Upper lobe of left lung (tissue), 6 donors: ENCODE measurements at regions not wholly inside any gene's neighbourhood (a gene's known extent, or its start where the extent isn't known, plus 50 kb on each side); places are given as distances from the start of the nearest gene placed in this dataset.
"Not testable (repeated sequence)": the region's sequence is repeated elsewhere in the genome, so short reads cannot be mapped to it uniquely, and the experiment has no call there.

Experiments
- ATAC-seq, 2 donors: fragments of 200-7000 bp; cut with Tn5 transposase; one replicate each; pipeline ENCODE4 v1.9.1; 2022; ENCODE audit warnings: mild to moderate bottlenecking in 2 of 2, moderate library complexity in 2 of 2; ENCODE audit not compliant: low FRiP score in 2 of 2
- DNase-seq, 2 donors: peaks; one replicate each; pipeline ENCODE4 v3.0.0-alpha.2; 2019 to 2020
- H3K27ac ChIP-seq, 4 donors: fragments of 200-600 bp; sonication (generic); one replicate each; pipeline ENCODE4 v1.5.1; 2016 to 2019
- H3K27me3 ChIP-seq, 4 donors: fragments of 200-600 bp; sonication (generic); one replicate each; pipeline ENCODE4 v1.5.1; 2017 to 2019
- H3K36me3 ChIP-seq, 4 donors: fragments of 200-600 bp; sonication (generic); one replicate each; pipeline ENCODE4 v1.5.1; 2016 to 2019
- H3K4me1 ChIP-seq, 4 donors: fragments of 200-600 bp; sonication (generic); one replicate each; pipeline ENCODE4 v1.5.1; 2018 to 2019
- H3K4me3 ChIP-seq, 4 donors: fragments of 200-600 bp; sonication (generic); one replicate each; pipeline ENCODE4 v1.5.1; 2017 to 2019; ENCODE audit warnings: mild to moderate bottlenecking in 2 of 4, moderate library complexity in 1 of 4
- H3K9me3 ChIP-seq, 4 donors: fragments of 200-600 bp; sonication (generic); one replicate each; pipeline ENCODE4 v1.5.1; 2018 to 2019
- CTCF ChIP-seq, 6 experiments: fragments of 450-650 bp in 4 of 6; fragments of 200-600 bp in 2 of 6; sonication (generic) in 2 of 6; IDR thresholded peaks; one replicate each; pipeline ENCODE4 v1.5.1; 2016 to 2019; ENCODE audit warnings: antibody characterized with exemption in 6 of 6
- EP300 ChIP-seq, 4 donors: sonication (generic); formaldehyde crosslinking; IDR thresholded peaks; one replicate each; pipeline ENCODE4 v1.5.1; 2017; ENCODE audit warnings: antibody characterized with exemption in 4 of 4, control low read depth in 2 of 4
- POLR2A ChIP-seq, 4 donors: fragments of 450-650 bp; IDR thresholded peaks; one replicate each; pipeline ENCODE4 v1.5.1; 2016 to 2017; ENCODE audit warnings: antibody characterized with exemption in 4 of 4, mild to moderate bottlenecking in 2 of 4
- POLR2AphosphoS5 ChIP-seq, 2 donors: sonication (generic); formaldehyde crosslinking; IDR thresholded peaks; one replicate each; pipeline ENCODE4 v1.5.1; 2017; ENCODE audit warnings: antibody characterized with exemption in 2 of 2
- WGBS, 2 donors: methylation state at CpG; one replicate each; pipeline ENCODE4 v1.1.5; 2017 to 2018; 5-methylcytosine and 5-hydroxymethylcytosine counted together
- donor health status: DM: no; HTN: no; CAD: no; lungs with moderate emphysema.
- donor health status: DM: no; HTN: yes; CAD: no; lungs with severe emphysema.

GRCh38 chr10:131822013-131822691 is 78.7 kb upstream of the PPP2R2D start:
- Histone ChIP-seq H3K9me3 (no peaks in the 10 kb centered on the region), H3K36me3 (no peaks in the 10 kb centered on the region), H3K4me3 (no peak overlapping the region), H3K27me3 (no peaks in the 10 kb centered on the region), H3K27ac (no peak overlapping the region), H3K4me1 (no peaks in the 10 kb centered on the region)
- TF ChIP-seq POLR2A (IDR thresholded peaks at IDR 0.05) (no peak), EP300 (IDR thresholded peaks at IDR 0.05) (no peak), CTCF (IDR thresholded peaks at IDR 0.05) (no peak), POLR2AphosphoS5 (IDR thresholded peaks at IDR 0.05) (no peak)
- ATAC-seq: no peak
- DNase-seq: peak; percentile 12 to 40
- WGBS, 2 donors: 78 to 84% methylated on average over 17 to 18 of the region's 18 CpGs

GRCh38 chr10:131822692-131823245 is 78.0 kb upstream of the PPP2R2D start:
- 80 to 81% methylated on average over 7 to 8 of the region's 9 CpGs for WGBS, 2 donors
- Histone ChIP-seq H3K36me3 (no peaks in the 10 kb centered on the region), H3K27me3 (no peaks in the 10 kb centered on the region), H3K4me3 (no peak overlapping the region), H3K9me3 (peaks cover 0 to under 1% (median 0%) of the 10 kb centered on the region in 4 donors), H3K27ac (no peak overlapping the region), H3K4me1 (no peaks in the 10 kb centered on the region)
- TF ChIP-seq CTCF (IDR thresholded peaks at IDR 0.05): no peak
- no peak for TF ChIP-seq EP300 (IDR thresholded peaks at IDR 0.05)
- no peak for TF ChIP-seq POLR2A (IDR thresholded peaks at IDR 0.05)
- no peak for TF ChIP-seq POLR2AphosphoS5 (IDR thresholded peaks at IDR 0.05)
- ATAC-seq: no peak
- peak; percentile 12 to 43 for DNase-seq

GRCh38 chr10:131823601-131824099 is 77.2 kb upstream of the PPP2R2D start:
- ATAC-seq, H3K36me3 ChIP-seq, H3K9me3 ChIP-seq, H3K4me3 ChIP-seq, H3K4me1 ChIP-seq, H3K27me3 ChIP-seq, H3K27ac ChIP-seq: not testable (repeated sequence)
- 87% methylated on average over 10 of the region's 12 CpGs; no CpG with 5 or more reads in 1 of the 2 donors for WGBS, 2 donors
- DNase-seq: peak; percentile 5 to 22

DNA sequence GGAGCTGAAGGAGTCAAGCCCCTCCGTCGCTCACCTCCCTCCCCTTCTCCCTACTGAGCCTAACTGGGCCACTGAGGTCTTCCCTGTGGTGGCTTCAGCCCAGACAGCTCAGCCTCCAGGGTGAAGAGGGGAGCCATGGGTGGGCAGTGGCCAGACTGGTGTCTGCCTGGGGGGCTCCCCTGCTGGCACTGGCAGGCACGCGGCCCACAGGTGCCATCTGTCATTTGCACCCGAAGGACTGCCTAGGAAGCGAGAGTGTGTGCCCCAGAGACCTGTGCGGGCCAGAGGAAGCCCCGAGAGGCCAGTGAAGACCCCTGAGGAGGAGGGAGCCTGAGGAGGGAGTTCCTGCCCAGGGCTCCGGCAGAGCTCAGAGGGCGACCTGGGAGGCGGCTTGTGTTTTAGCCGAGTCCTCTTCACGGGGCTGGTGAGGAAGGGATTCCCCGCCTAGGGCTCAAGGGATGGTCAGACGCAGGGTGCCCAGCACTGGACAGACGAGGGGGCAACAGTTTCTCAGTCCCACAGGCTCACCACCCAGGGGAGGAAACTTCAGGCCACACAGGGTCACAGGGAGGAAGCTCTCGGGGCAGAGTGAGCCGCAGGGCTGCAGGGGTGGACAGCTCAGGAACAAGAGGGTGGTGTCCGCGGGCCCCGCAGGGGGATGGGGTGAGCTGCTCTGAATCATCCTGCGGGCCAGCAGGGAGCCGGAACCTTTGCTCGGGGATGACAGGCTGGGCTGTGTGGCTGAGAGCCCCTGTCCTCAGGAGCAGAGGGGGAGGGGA is 76.2 kb upstream of the PPP2R2D start:
- no peaks in the 10 kb centered on the region for H3K4me1 ChIP-seq

More for the DNA sequence above, 76.2 kb upstream of the PPP2R2D start:
- Histone ChIP-seq H3K27me3 (no peaks in the 10 kb centered on the region), H3K36me3 (no peaks in the 10 kb centered on the region), H3K4me3 (no peak overlapping the region), H3K27ac (no peak overlapping the region), H3K9me3 (peaks cover 0 to 5% (median 0%) of the 10 kb centered on the region in 4 donors)
- DNase-seq (peak; percentile 16 to 69), ATAC-seq (peak; percentile 6 to 53)
- no peak for TF ChIP-seq EP300 (IDR thresholded peaks at IDR 0.05)
- no peak for TF ChIP-seq CTCF (IDR thresholded peaks at IDR 0.05)
- no peak for TF ChIP-seq POLR2AphosphoS5 (IDR thresholded peaks at IDR 0.05)
- no peak for TF ChIP-seq POLR2A (IDR thresholded peaks at IDR 0.05)
- WGBS, 2 donors: 40 to 41% methylated on average over 4 to 20 of the region's 24 CpGs
